Breast epithelium (tissue), 3 donors: ENCODE measurements at regions not wholly inside any gene's neighbourhood (a gene's known extent, or its start where the extent isn't known, plus 50 kb on each side); places are given as distances from the start of the nearest gene placed in this dataset.
"Not testable (repeated sequence)": the region's sequence is repeated elsewhere in the genome, so short reads cannot be mapped to it uniquely, and the experiment has no call there.

Experiments used
- POLR2A ChIP-seq: fragments of 450-650 bp; IDR thresholded peaks from one replicate; pipeline ENCODE4 v1.6.1; 2016; ENCODE audit warnings: antibody characterized with exemption, mild to moderate bottlenecking, moderate library complexity
- POLR2AphosphoS5 ChIP-seq, 3 donors: sonication (generic); formaldehyde crosslinking; IDR thresholded peaks; one replicate each; pipeline ENCODE4 v1.6.1; 2017; ENCODE audit warnings: antibody characterized with exemption in 3 of 3
- TF ChIP-seq, protein P1 (sequence below), 3 donors: fragments of 450-650 bp; IDR thresholded peaks; one replicate each; pipeline ENCODE4 v1.5.1; 2016 to 2017; ENCODE audit warnings: antibody characterized with exemption in 3 of 3, mild to moderate bottlenecking in 3 of 3, moderate library complexity in 3 of 3

- TF ChIP-seq, protein P1, sequence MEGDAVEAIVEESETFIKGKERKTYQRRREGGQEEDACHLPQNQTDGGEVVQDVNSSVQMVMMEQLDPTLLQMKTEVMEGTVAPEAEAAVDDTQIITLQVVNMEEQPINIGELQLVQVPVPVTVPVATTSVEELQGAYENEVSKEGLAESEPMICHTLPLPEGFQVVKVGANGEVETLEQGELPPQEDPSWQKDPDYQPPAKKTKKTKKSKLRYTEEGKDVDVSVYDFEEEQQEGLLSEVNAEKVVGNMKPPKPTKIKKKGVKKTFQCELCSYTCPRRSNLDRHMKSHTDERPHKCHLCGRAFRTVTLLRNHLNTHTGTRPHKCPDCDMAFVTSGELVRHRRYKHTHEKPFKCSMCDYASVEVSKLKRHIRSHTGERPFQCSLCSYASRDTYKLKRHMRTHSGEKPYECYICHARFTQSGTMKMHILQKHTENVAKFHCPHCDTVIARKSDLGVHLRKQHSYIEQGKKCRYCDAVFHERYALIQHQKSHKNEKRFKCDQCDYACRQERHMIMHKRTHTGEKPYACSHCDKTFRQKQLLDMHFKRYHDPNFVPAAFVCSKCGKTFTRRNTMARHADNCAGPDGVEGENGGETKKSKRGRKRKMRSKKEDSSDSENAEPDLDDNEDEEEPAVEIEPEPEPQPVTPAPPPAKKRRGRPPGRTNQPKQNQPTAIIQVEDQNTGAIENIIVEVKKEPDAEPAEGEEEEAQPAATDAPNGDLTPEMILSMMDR (IDR thresholded peaks at IDR 0.05): not testable (repeated sequence)
- TF ChIP-seq POLR2A; POLR2AphosphoS5 (IDR thresholded peaks at IDR 0.05): not testable (repeated sequence)
Observed at GRCh38 chr7:45802214-45802613, 70.7 kb downstream of the CCDC201 start.
